CD8-positive, alpha-beta memory T cell (primary cell): ENCODE measurements at regions not wholly inside any gene's neighbourhood (a gene's known extent, or its start where the extent isn't known, plus 50 kb on each side); places are given as distances from the start of the nearest gene placed in this dataset.

Source experiments
- CTCF ChIA-PET: fragments of 350-600 bp; sonication (Branson Sonifier 250); formaldehyde crosslinking; loops from one replicate; lab custom pipeline; 2021; ENCODE audit warnings: antibody characterized with exemption; lab: Charles Lee
- POLR2A ChIA-PET: fragments of 350-600 bp; sonication (Branson Sonifier 250); formaldehyde crosslinking; loops from one replicate; lab custom pipeline; 2021; ENCODE audit warnings: antibody characterized with exemption; lab: Charles Lee
- DNase-seq, 5 donors: peaks; one replicate each; pipeline versions ENCODE4 v3.0.0 to v3.0.0-alpha.2; 2020 to 2022; ENCODE audit warnings: mixed read lengths in 1 of 5
- H3K27ac ChIP-seq: one replicate; pipeline ENCODE4 v1.7.0; 2013; ENCODE audit warnings: low read depth, mild to moderate bottlenecking, low read length, moderate library complexity
- H3K27me3 ChIP-seq: 2 replicates; pipeline ENCODE4 v1.7.0; 2013; ENCODE audit warnings: low read length, mild to moderate bottlenecking; ENCODE audit not compliant: insufficient read depth, poor library complexity, severe bottlenecking
- H3K36me3 ChIP-seq: 2 replicates; pipeline ENCODE4 v1.7.0; 2013; ENCODE audit warnings: mild to moderate bottlenecking, low read length, moderate library complexity; ENCODE audit not compliant: insufficient read depth
- H3K4me1 ChIP-seq: 2 replicates; pipeline ENCODE4 v1.7.0; 2013; ENCODE audit warnings: mild to moderate bottlenecking, low read length, moderate library complexity; ENCODE audit not compliant: insufficient read depth
- H3K4me3 ChIP-seq: 2 replicates; pipeline ENCODE4 v1.7.0; 2013; ENCODE audit warnings: mild to moderate bottlenecking, low read length
- H3K9me3 ChIP-seq: 2 replicates; pipeline ENCODE4 v1.7.0; 2013; ENCODE audit warnings: mild to moderate bottlenecking, low read length
- H3K27ac Mint-ChIP-seq, 8 donors: one replicate each; pipeline ENCODE4 v1.8.0; 2020 to 2021; ENCODE audit warnings: mixed read lengths in 8 of 8, mild to moderate bottlenecking in 6 of 8, inconsistent platforms in 3 of 8, moderate library complexity in 3 of 8
- H3K27me3 Mint-ChIP-seq, 2 donors: one replicate each; pipeline ENCODE4 v1.8.0; 2020 to 2021; ENCODE audit warnings: mixed read lengths in 2 of 2, mild to moderate bottlenecking in 1 of 2, moderate library complexity in 1 of 2
- H3K36me3 Mint-ChIP-seq, 3 donors: one replicate each; pipeline ENCODE4 v1.8.0; 2020 to 2021; ENCODE audit warnings: mixed read lengths in 3 of 3, inconsistent platforms in 1 of 3, mild to moderate bottlenecking in 1 of 3
- H3K4me1 Mint-ChIP-seq, 3 donors: one replicate each; pipeline ENCODE4 v1.8.0; 2020 to 2021; ENCODE audit warnings: mixed read lengths in 3 of 3, inconsistent platforms in 1 of 3, mild to moderate bottlenecking in 1 of 3
- H3K4me3 Mint-ChIP-seq, 7 donors: one replicate each; pipeline ENCODE4 v1.8.0; 2020 to 2021; ENCODE audit warnings: mixed read lengths in 7 of 7, mild to moderate bottlenecking in 6 of 7, moderate library complexity in 4 of 7, inconsistent platforms in 2 of 7
- H3K9me3 Mint-ChIP-seq, 5 donors: one replicate each; pipeline ENCODE4 v1.8.0; 2020 to 2022; ENCODE audit warnings: mixed read lengths in 5 of 5, mild to moderate bottlenecking in 3 of 5, moderate library complexity in 2 of 5, inconsistent platforms in 1 of 5

GRCh38 chr14:89680156-89680555, 263.1 kb upstream of the FOXN3 start:
- ChIA-PET POLR2A (interaction anchor here (0.6 to 0.7 kb wide), 2 partner anchors 231 to 464 kb away, joined by 3 read pairs; no protein-coding TSS in a partner anchor), CTCF (interaction anchor here (1.3 kb wide), 1 partner anchor 41 kb away, joined by 5 read pairs; no protein-coding TSS in a partner anchor)
- Mint-ChIP-seq H3K9me3 (peaks cover 0 to 2% (median 0%) of the 10 kb centered on the region in 5 donors), H3K36me3 (no peaks in the 10 kb centered on the region), H3K27me3 (no peaks in the 10 kb centered on the region), H3K4me1 (peaks cover 34 to 57% (median 37%) of the 10 kb centered on the region in 3 donors), H3K27ac (peak overlapping the region; percentile 25 to 95 (median 42)), H3K4me3 (peak overlapping the region in 4 of 7 donors; percentile 44 to 81 (median 56))
- H3K4me3 ChIP-seq = no peak overlapping the region
- H3K27ac ChIP-seq = no peak overlapping the region
- no peaks in the 10 kb centered on the region for H3K9me3 ChIP-seq
- H3K27me3 ChIP-seq = no peaks in the 10 kb centered on the region
- no peaks in the 10 kb centered on the region for H3K36me3 ChIP-seq
- H3K4me1 ChIP-seq = peaks cover 36% of the 10 kb centered on the region
- DNase-seq = no peak

GRCh38 chr14:89678768-89679167, 261.7 kb upstream of the FOXN3 start:
- no peak overlapping the region for H3K4me3 Mint-ChIP-seq
- H3K27ac Mint-ChIP-seq = peak overlapping the region in 3 of 8 donors; percentile 9 to 58 (median 33)
- H3K9me3 Mint-ChIP-seq = no peaks in the 10 kb centered on the region
- H3K9me3 ChIP-seq = no peaks in the 10 kb centered on the region
- CTCF ChIA-PET = no interaction called here
- H3K27ac ChIP-seq = no peak overlapping the region
- H3K4me1 Mint-ChIP-seq = peaks cover 38 to 57% (median 39%) of the 10 kb centered on the region in 3 donors
- H3K4me3 ChIP-seq = no peak overlapping the region
- no peaks in the 10 kb centered on the region for H3K36me3 ChIP-seq
- H3K27me3 ChIP-seq = no peaks in the 10 kb centered on the region
- H3K36me3 Mint-ChIP-seq = no peaks in the 10 kb centered on the region
- POLR2A ChIA-PET = no interaction called here
- no peak for DNase-seq
- H3K27me3 Mint-ChIP-seq = no peaks in the 10 kb centered on the region
- peaks cover 38% of the 10 kb centered on the region for H3K4me1 ChIP-seq

GRCh38 chr14:89675590-89675989, 258.6 kb upstream of the FOXN3 start:
- no peak overlapping the region for H3K4me3 ChIP-seq
- peaks cover 19 to 40% (median 25%) of the 10 kb centered on the region in 3 donors for H3K4me1 Mint-ChIP-seq
- no peaks in the 10 kb centered on the region for H3K36me3 ChIP-seq
- no peaks in the 10 kb centered on the region for H3K27me3 ChIP-seq
- H3K27me3 Mint-ChIP-seq = no peaks in the 10 kb centered on the region
- H3K9me3 Mint-ChIP-seq = no peaks in the 10 kb centered on the region
- POLR2A ChIA-PET = no interaction called here
- CTCF ChIA-PET = no interaction called here
- no peak overlapping the region for H3K27ac ChIP-seq
- no peaks in the 10 kb centered on the region for H3K9me3 ChIP-seq
- H3K36me3 Mint-ChIP-seq = no peaks in the 10 kb centered on the region
- no peak overlapping the region for H3K4me3 Mint-ChIP-seq
- peaks cover 17% of the 10 kb centered on the region for H3K4me1 ChIP-seq
- no peak for DNase-seq
- H3K27ac Mint-ChIP-seq = no peak overlapping the region

GRCh38 chr14:89674936-89675335, 257.9 kb upstream of the FOXN3 start:
- Mint-ChIP-seq H3K36me3 (no peaks in the 10 kb centered on the region), H3K4me1 (peaks cover 12 to 34% (median 19%) of the 10 kb centered on the region in 3 donors), H3K4me3 (no peak overlapping the region), H3K9me3 (no peaks in the 10 kb centered on the region), H3K27ac (no peak overlapping the region), H3K27me3 (no peaks in the 10 kb centered on the region)
- no peaks in the 10 kb centered on the region for H3K27me3 ChIP-seq
- H3K4me3 ChIP-seq = no peak overlapping the region
- ChIA-PET POLR2A (no interaction called here), CTCF (no interaction called here)
- no peaks in the 10 kb centered on the region for H3K36me3 ChIP-seq
- no peak overlapping the region for H3K27ac ChIP-seq
- H3K9me3 ChIP-seq = no peaks in the 10 kb centered on the region
- H3K4me1 ChIP-seq = peaks cover 11% of the 10 kb centered on the region
- DNase-seq = no peak

- Mint-ChIP-seq H3K36me3 (no peaks in the 10 kb centered on the region), H3K27ac (no peak overlapping the region), H3K4me1 (peaks cover 15 to 37% (median 21%) of the 10 kb centered on the region in 3 donors), H3K4me3 (no peak overlapping the region), H3K9me3 (no peaks in the 10 kb centered on the region), H3K27me3 (no peaks in the 10 kb centered on the region)
- ChIA-PET POLR2A (no interaction called here), CTCF (no interaction called here)
- no peaks in the 10 kb centered on the region for H3K36me3 ChIP-seq
- peaks cover 11% of the 10 kb centered on the region for H3K4me1 ChIP-seq
- H3K27me3 ChIP-seq = no peaks in the 10 kb centered on the region
- no peak overlapping the region for H3K27ac ChIP-seq
- no peak for DNase-seq
- no peak overlapping the region for H3K4me3 ChIP-seq
- H3K9me3 ChIP-seq = no peaks in the 10 kb centered on the region
Measured at GRCh38 chr14:89674240-89674639, 257.2 kb upstream of the FOXN3 start.

- no peak for DNase-seq
- no peaks in the 10 kb centered on the region for H3K27me3 ChIP-seq
- H3K9me3 Mint-ChIP-seq = no peaks in the 10 kb centered on the region
- peaks cover 19 to 39% (median 27%) of the 10 kb centered on the region in 3 donors for H3K4me1 Mint-ChIP-seq
- peak overlapping the region in 1 of 7 donors; percentile 8 for H3K4me3 Mint-ChIP-seq
- peak overlapping the region in 1 of 8 donors; percentile 34 for H3K27ac Mint-ChIP-seq
- ChIA-PET CTCF (no interaction called here), POLR2A (interaction anchor here (0.6 kb wide), 1 partner anchor 20 kb away, joined by 5 read pairs; no protein-coding TSS in a partner anchor)
- no peak overlapping the region for H3K27ac ChIP-seq
- H3K27me3 Mint-ChIP-seq = no peaks in the 10 kb centered on the region
- no peaks in the 10 kb centered on the region for H3K9me3 ChIP-seq
- H3K36me3 ChIP-seq = no peaks in the 10 kb centered on the region
- no peaks in the 10 kb centered on the region for H3K36me3 Mint-ChIP-seq
- no peak overlapping the region for H3K4me3 ChIP-seq
- H3K4me1 ChIP-seq = peaks cover 15% of the 10 kb centered on the region
Measured at GRCh38 chr14:89673512-89674225, 256.6 kb upstream of the FOXN3 start.

GRCh38 chr14:89672636-89673511, 255.8 kb upstream of the FOXN3 start:
- no peaks in the 10 kb centered on the region for H3K36me3 Mint-ChIP-seq
- no peaks in the 10 kb centered on the region for H3K27me3 Mint-ChIP-seq
- H3K27ac ChIP-seq = no peak overlapping the region
- no peaks in the 10 kb centered on the region for H3K9me3 ChIP-seq
- POLR2A ChIA-PET = interaction anchor here (0.6 kb wide), 1 partner anchor 20 kb away, joined by 5 read pairs; no protein-coding TSS in a partner anchor
- DNase-seq = no peak
- CTCF ChIA-PET = interaction anchor here (1.1 kb wide), 1 partner anchor 48 kb away, joined by 3 read pairs; no protein-coding TSS in a partner anchor
- H3K4me1 ChIP-seq = peaks cover 17% of the 10 kb centered on the region
- no peaks in the 10 kb centered on the region for H3K27me3 ChIP-seq
- no peaks in the 10 kb centered on the region for H3K9me3 Mint-ChIP-seq
- no peaks in the 10 kb centered on the region for H3K36me3 ChIP-seq
- peak overlapping the region in 2 of 8 donors; percentile 4 to 55 for H3K27ac Mint-ChIP-seq
- no peak overlapping the region for H3K4me3 Mint-ChIP-seq
- peaks cover 20 to 37% (median 35%) of the 10 kb centered on the region in 3 donors for H3K4me1 Mint-ChIP-seq
- no peak overlapping the region for H3K4me3 ChIP-seq
